Natural killer cell (primary cell): ENCODE measurements at regions not wholly inside any gene's neighbourhood (a gene's known extent, or its start where the extent isn't known, plus 50 kb on each side); places are given as distances from the start of the nearest gene placed in this dataset.

Source experiments
- ATAC-seq, 3 donors: fragments of 150-1000 bp in 2 of 3; fragments of 200-7000 bp in 1 of 3; cut with Tn5 transposase; 1 replicate in 1 of 3; 2 replicates in 2 of 3; pipeline ENCODE4 v1.10.0; 2021; ENCODE audit warnings: mild to moderate bottlenecking in 2 of 3, moderate library complexity in 2 of 3
- DNase-seq, 2 donors: peaks; one replicate each; pipeline versions ENCODE4 v3.0.0 to v3.0.0-alpha.2; 2013 to 2021; ENCODE audit warnings: mixed read lengths in 1 of 2
- H3K27ac ChIP-seq: one replicate; pipeline ENCODE4 v1.5.1; 2013; ENCODE audit warnings: mild to moderate bottlenecking, low read length
- H3K27me3 ChIP-seq: one replicate; pipeline ENCODE4 v1.6.1; 2013; ENCODE audit warnings: low read length; ENCODE audit not compliant: control insufficient read depth, insufficient read depth
- H3K36me3 ChIP-seq: one replicate; pipeline ENCODE4 v1.6.1; 2013; ENCODE audit warnings: low read length; ENCODE audit not compliant: control insufficient read depth, insufficient read depth
- H3K4me1 ChIP-seq: one replicate; pipeline ENCODE4 v1.6.1; 2013; ENCODE audit warnings: low read length; ENCODE audit not compliant: control insufficient read depth, insufficient read depth
- H3K4me3 ChIP-seq: one replicate; pipeline ENCODE4 v1.5.1; 2013; ENCODE audit warnings: low read length
- H3K9me3 ChIP-seq: one replicate; pipeline ENCODE4 v1.6.1; 2013; ENCODE audit warnings: low read length; ENCODE audit not compliant: control insufficient read depth, insufficient read depth
- H3K27ac Mint-ChIP-seq, 2 donors: one replicate each; pipeline ENCODE4 v1.8.0; 2022; ENCODE audit warnings: mild to moderate bottlenecking in 2 of 2, mixed read lengths in 2 of 2, moderate library complexity in 1 of 2
- H3K27me3 Mint-ChIP-seq, 2 donors: one replicate each; pipeline ENCODE4 v1.8.0; 2022; ENCODE audit warnings: low read depth in 2 of 2, mixed read lengths in 2 of 2
- H3K36me3 Mint-ChIP-seq: one replicate; pipeline ENCODE4 v1.8.0; 2022; ENCODE audit warnings: mixed read lengths
- H3K4me1 Mint-ChIP-seq, 2 donors: one replicate each; pipeline ENCODE4 v1.8.0; 2022; ENCODE audit warnings: mixed read lengths in 2 of 2
- H3K4me3 Mint-ChIP-seq: one replicate; pipeline ENCODE4 v1.8.0; 2022; ENCODE audit warnings: mild to moderate bottlenecking, moderate library complexity, mixed read lengths
- H3K9me3 Mint-ChIP-seq, 2 donors: one replicate each; pipeline ENCODE4 v1.8.0; 2022; ENCODE audit warnings: mixed read lengths in 2 of 2
- CTCF ChIP-seq: fragments of 200-600 bp; IDR thresholded peaks from one replicate; pipeline ENCODE4 v1.8.0; 2022; ENCODE audit warnings: antibody characterized with exemption
- whole genome bisulfite sequencing: methylation state at CpG from one replicate; pipeline ENCODE4 v1.1.7; 2013; ENCODE audit warnings: missing lambda C conversion rate; ENCODE audit not compliant: insufficient coverage; 5-methylcytosine and 5-hydroxymethylcytosine counted together
- intact Hi-C: fragments of 100-400 bp; cut with micrococcal nuclease; formaldehyde crosslinking; loops from one replicate; pipeline ENCODE4 v1.14.2; 2022

- H3K36me3 Mint-ChIP-seq, result no peaks in the 10 kb centered on the region
- no peak overlapping the region for H3K4me3 Mint-ChIP-seq
- no peaks in the 10 kb centered on the region for H3K36me3 ChIP-seq
- H3K4me1 ChIP-seq, result no peaks in the 10 kb centered on the region
- H3K27ac ChIP-seq, result no peak overlapping the region
- H3K4me3 ChIP-seq, result no peak overlapping the region
- DNase-seq, result no peak
- no peaks in the 10 kb centered on the region for H3K4me1 Mint-ChIP-seq
- H3K9me3 Mint-ChIP-seq, result no peaks in the 10 kb centered on the region
- H3K27me3 ChIP-seq, result no peaks in the 10 kb centered on the region
- 84% methylated on average over 18 of the region's 18 CpGs for WGBS
- TF ChIP-seq CTCF, result no peak
- intact Hi-C loops, result no loop called here
- no peaks in the 10 kb centered on the region for H3K9me3 ChIP-seq
- no peak for ATAC-seq
- H3K27me3 Mint-ChIP-seq, result peaks cover 0 to 2% of the 10 kb centered on the region in 2 donors
- no peak overlapping the region for H3K27ac Mint-ChIP-seq
These were observed 391.0 kb downstream of the MATN1 start for GRCh38 chr1:30332116-30333094.

GRCh38 chr1:30331415-30332065, 391.8 kb downstream of the MATN1 start:
- Mint-ChIP-seq H3K4me1 (no peaks in the 10 kb centered on the region), H3K27ac (no peak overlapping the region), H3K4me3 (no peak overlapping the region), H3K27me3 (peaks cover 0 to 2% of the 10 kb centered on the region in 2 donors), H3K9me3 (no peaks in the 10 kb centered on the region), H3K36me3 (no peaks in the 10 kb centered on the region)
- intact Hi-C loops, result no loop called here
- Histone ChIP-seq H3K27me3 (no peaks in the 10 kb centered on the region), H3K36me3 (no peaks in the 10 kb centered on the region), H3K9me3 (no peaks in the 10 kb centered on the region), H3K4me3 (no peak overlapping the region), H3K4me1 (no peaks in the 10 kb centered on the region), H3K27ac (no peak overlapping the region)
- WGBS, result 66% methylated on average over 8 of the region's 8 CpGs
- ATAC-seq, result no peak
- DNase-seq, result no peak
- TF ChIP-seq CTCF, result no peak

GRCh38 chr1:30330644-30331043, 392.7 kb downstream of the MATN1 start:
- H3K36me3 Mint-ChIP-seq, result no peaks in the 10 kb centered on the region
- H3K36me3 ChIP-seq, result no peaks in the 10 kb centered on the region
- 75% methylated on average over 7 of the region's 7 CpGs for WGBS
- no peaks in the 10 kb centered on the region for H3K27me3 ChIP-seq
- H3K9me3 Mint-ChIP-seq, result no peaks in the 10 kb centered on the region
- no peaks in the 10 kb centered on the region for H3K4me1 ChIP-seq
- H3K9me3 ChIP-seq, result no peaks in the 10 kb centered on the region
- intact Hi-C loops, result no loop called here
- DNase-seq (no peak), ATAC-seq (no peak)
- no peak overlapping the region for H3K27ac Mint-ChIP-seq
- H3K27me3 Mint-ChIP-seq, result peaks cover 0 to 2% of the 10 kb centered on the region in 2 donors
- TF ChIP-seq CTCF, result no peak
- H3K4me1 Mint-ChIP-seq, result no peaks in the 10 kb centered on the region
- no peak overlapping the region for H3K4me3 Mint-ChIP-seq
- H3K4me3 ChIP-seq, result no peak overlapping the region
- H3K27ac ChIP-seq, result no peak overlapping the region
